ENCODE measurements at regions not wholly inside any gene's neighbourhood (a gene's known extent, or its start where the extent isn't known, plus 50 kb on each side); places are given as distances from the start of the nearest gene placed in this dataset.

DNA sequence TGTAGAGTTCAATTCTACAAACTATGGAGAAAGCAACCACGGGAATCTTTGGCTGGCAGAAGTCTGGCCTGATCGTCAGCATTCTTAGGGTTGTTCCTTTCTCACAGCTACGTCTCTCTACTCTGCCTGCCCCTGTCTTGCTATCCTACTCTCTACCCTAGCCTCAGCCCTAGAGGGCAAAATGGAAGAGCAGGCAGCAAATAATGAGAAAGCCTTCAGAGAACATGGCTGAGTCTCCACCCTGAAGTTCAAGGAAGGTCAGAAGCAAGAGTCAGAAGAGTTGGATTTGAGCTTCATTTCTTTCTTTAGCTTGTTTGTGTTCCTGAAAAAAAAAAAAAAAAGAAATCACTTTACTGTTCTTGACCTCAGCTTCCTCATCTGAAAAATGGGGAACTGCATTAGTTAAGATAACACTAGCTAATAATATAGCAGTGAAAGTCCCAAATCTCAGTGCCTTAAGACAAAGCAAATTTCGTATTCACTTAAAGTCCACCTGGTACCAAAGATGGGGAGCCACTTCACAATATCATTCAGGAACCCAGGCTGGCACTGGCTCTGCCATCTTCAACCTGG lies 50.2 kb upstream of the CCND2 start:
- DNase-seq (ENCODE audit: low read depth), result no peak

DNA sequence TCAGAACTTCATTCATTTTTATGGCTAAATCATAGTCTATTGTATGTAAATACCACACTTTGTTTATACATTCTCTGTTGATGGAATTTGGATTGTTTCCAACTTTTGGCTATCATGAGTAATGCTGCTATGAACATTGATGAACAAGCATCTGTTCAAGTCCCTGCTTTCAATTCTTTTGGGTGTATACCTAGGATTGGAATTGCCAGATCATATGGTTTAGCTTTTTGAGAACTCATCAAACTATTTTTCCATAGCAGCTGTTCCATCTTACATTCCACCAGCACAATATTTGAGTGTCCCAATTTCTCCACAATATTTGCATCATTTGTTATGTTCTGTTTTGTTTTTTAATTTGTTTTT lies 52.3 kb upstream of the CCND2 start:
- no peak for DNase-seq (ENCODE audit: low read depth)

DNA sequence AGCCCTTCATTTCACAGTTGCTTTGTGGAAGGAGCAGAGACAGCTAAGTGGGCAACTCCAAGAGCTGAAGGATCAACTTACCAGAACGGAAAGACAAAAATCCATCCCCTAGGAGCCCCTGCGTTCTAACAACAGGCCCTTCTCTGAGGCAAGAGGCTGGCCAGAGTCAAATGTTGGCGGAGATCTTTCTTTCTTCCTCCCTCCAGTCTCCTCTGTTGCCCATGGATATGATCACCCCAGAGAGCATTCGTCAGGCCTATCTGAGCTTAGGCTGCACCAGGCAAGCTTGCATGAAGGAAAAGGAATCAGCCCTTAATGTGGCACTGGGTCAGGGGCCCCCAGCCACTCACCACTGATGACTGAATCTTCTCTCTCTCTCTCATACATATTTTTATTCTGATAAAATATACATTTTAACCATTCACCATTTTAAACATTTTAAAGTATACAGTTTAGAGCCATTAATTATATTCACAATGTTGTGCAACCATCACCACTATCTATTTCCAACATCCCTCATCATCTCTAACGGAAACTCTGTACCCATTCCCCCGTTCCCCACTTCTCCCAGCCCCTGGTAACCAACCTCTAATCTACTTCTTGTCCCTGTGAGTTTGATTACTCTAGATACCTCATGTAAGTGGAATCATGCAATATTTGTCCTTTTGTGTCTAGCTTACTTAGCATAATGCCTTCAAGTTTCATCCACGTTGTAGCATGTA lies 52.9 kb upstream of the CCND2 start:
- no peak for DNase-seq (ENCODE audit: low read depth)

DNA sequence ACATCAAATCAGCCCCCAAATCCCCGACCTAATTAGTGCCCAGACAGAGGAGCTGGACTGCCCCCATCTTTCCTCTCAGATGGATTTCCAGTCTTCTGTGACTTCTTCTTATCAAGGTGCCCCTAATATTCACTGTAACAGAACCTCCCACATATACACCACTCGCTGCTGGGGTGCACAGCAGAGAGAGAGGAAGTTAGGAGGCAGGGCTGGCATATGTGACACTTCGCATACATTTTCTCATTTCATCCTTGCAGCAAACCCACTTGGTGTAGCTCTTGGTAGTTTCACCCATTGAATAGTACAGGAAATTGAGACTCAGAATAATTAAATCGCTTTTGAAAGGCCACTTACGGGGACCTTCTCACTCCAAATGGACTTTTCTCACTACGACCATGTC lies 56.5 kb upstream of the CCND2 start:
- no peak for DNase-seq (ENCODE audit: low read depth)

DNA sequence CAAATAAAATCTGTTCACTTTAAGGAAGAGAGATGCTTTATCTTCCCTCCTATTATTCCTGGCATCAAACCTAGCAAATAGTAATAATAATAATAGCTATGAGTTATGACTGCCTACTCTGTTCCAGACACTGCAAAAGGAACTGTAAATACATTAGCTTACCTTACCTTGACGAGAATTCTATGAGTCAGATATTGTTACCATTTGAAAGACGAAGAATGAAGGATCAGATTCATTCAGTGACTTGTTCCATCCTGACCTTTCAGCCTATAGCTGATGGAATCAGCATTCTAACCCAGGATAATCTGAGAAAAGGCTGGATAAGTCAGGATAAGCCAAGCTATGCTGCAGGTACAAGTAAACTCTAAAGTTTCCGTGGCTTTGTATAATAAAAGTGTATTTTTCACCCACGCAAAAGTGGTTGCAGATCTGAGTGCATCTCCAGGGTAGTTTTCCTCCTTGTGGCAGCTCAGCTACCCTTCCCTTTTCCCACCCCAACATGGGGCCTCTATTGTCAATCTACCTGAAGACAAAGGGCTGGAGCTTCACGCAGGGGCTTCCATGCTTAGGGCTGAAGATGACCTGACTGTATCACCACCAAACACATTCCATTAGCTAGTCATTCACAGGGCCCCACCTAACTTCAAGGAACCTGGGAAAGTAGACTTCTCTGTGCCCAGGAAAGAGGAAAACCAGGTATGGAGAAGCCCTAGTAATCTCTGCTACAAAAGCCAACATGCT lies 57.2 kb upstream of the CCND2 start:
- DNase-seq (ENCODE audit: low read depth), result no peak

DNA sequence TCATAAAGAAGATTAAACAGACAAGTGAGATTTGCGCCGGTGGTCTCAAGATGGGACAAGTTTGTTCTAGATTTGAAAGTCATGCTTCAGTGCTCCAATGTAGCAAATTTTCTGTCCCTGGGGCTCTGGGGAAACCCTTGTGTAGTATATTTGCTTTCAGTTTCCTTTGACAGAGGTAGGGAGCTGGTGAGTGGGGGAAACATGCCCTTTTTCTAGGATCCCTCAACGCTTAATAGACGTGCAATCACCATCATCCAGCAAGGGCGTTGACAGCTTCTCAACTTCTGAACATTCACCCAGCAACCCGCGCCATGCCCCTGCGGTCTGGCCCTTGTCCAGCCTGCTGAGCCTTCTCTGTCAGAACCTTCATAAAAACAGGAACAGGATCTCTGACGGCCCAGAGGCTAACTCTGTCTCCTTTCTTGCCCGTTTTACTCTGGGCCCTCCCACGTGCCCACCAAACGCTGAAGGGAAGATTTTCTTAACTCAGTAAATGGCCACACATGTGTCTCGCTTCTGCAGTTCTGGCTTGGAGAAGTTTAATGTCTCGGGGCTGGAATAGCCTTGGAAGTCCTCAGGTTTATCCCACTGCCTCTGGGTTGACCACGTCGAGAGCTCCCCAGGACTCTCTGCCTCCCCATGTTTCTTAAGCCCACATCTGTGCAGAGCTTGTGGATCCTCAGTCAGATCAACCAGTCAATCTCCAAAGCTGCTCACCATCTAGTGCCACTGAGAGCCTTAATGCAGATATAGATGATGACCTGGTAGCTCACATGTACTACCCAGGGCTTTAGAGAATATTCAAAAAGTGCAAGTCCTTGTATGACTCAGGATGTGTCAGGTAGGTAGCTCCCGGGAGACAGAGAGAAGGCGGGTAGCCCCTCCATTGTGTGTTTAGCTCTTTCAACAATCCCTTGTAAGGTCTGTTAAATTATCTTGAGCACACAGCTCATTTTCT lies 58.1 kb upstream of the CCND2 start:
- no peak for DNase-seq (ENCODE audit: low read depth)

DNA sequence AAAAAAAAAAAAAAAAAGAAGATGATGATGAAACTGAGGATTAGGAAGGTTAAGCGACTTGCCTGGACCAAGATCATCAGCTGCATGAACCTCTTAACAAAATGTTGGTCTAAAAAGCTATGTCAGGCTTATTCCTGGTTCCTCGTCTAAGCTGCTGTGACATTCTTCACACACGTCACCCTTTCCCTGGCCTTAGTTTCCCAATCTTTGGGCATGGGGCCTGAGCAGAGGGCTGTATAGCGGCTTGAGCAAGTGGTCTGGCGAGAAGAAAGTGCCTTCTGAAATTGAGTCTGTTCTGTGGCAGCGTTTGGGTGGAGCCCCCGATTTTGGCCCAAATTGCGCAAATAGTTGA lies 58.7 kb upstream of the CCND2 start:
- DNase-seq (ENCODE audit: low read depth), result no peak

DNA sequence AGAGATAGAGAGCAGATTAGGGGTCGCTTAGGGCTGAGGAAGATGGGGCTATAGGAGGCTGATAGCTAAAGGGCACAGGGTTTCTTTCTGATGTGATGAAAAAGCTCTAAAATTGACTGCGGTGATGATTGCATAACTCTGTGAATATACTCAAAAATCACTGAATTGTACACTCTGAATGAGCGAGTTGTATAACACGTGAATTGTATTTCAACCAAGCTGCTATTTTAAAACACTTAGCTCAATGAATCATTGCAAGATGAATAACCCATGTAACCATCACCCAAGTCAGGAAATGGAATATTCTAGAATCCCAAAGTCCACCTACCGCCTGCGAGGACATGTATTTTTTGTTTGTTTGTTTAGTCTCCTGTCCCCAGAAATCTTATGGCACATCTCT lies 60.1 kb upstream of the CCND2 start:
- no peak for DNase-seq (ENCODE audit: low read depth)

DNA sequence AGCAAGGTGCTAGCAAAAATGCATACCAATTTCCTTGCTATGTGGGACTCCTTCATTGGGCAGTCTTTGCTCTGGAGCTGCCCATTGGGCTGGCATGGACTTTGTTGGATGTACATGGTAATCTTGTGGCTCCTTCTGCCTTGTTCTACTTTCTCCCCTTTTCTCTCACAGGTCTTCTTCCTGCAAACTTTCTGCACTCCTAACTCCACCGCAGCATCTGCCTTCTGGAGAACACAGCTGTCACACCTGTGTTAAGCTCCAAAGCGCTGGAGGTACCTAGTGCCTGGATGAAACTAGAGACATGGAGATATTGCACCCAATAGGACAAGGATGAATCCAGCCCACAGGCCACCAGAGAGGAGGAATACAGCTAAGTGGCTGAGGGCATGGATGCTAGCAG lies 60.7 kb upstream of the CCND2 start:
- no peak for DNase-seq (ENCODE audit: low read depth)

DNA sequence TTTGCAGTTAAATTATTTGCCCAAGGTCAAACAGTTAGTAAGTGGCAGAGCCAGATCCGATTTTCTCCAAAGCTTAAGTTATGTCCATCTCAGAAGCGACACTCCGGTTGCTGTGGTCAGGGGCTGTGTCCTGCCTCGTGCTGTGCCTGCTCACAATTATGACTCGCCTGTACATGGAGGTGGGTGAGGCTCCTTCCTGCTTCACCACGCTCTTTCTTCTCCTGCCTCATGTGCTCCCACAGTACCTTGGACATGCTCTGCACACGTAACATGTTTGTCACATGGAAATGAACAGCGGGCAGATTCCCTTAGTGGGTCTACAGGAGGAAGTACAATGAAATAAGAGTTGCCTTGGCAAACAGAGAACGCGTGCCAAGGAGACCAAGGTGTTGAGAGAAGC lies 62.2 kb upstream of the CCND2 start:
- DNase-seq (ENCODE audit: low read depth), result no peak

DNA sequence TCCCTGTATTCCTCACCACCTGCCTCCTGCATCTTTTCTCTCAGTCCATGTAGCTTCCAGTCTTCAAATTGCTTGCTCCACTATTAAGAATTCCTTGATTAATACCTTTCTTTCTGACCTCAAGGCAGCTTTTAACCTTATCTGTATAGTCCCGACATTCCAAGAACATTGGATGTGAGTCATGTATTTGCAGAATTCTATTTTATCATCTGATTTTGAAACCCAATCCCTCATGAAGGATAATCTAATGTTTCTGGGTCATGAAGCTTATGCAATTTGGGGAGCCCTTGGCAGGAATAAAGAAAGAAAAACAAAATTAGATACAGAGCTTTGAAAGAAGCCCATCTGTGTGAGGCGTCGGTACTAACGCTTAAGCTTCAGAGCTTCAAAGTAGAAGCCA lies 63.4 kb upstream of the CCND2 start:
- no peak for DNase-seq (ENCODE audit: low read depth)

DNA sequence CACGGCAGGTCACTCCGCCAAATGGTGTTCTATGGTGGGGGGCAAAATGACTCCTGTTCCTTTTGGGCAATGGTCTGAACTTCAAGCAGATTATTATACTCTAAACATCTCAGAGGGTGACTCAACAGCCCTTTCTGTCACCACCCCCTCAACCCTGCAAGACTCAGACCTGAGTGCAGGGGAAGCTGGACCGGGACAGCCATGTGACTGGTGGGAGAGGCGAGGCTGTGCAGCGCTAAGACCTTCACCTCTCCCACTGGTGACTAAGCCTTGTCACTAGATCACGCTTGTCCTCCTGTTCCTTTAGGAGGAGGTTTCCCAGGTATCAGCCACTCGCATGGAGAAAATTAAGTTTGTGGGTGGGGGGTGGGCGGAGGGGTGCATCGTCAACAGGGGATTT lies 67.1 kb upstream of the CCND2 start:
- DNase-seq (ENCODE audit: low read depth), result no peak

DNA sequence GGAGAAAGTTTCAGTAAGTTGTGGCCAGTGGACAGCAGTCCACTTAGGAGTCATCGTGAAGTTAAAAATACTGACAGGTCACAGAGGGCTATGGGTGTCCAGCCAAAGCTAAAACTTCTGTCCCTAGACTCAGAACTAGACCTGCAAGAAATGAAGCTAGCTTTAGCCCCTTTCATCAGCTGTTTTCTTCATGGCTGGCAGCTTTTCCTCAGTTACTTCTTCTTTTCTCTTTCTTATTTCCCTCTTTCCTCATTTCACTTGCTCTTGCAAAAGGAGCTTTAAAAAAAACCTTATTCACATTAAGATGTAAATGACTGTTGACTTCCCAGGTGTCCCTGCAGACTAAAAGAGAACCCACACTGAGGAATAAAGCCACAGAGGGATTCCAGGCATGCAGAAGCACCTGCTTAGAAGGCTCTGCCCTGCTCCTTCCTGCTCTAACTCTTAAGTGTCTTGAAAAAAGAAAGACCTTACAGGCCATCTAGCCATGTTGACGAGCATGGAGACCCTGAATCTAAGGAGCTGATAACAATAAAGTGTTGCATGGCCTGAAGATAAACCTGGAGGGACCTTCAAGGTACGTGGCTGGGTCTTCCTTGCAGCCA lies 69.7 kb upstream of the CCND2 start:
- DNase-seq (ENCODE audit: low read depth), result no peak

DNA sequence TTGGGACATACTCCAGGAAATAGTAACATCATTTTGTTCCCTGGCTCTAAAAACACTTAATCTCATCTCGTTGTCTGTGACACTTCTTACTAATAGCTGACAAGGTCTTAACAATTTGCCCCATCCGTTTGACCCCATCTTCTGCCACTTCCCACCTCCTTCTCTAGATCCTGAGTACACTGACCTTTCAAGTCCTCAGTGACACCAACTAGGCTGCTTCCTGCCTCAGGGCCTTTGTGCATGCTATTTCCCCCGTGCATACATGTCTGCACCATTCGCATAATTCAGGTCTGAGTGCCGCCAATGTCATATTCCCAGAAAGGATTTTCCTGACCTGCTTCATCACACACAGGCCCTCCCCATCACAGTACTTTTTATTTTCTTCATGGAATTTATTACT lies 70.6 kb upstream of the CCND2 start:
- DNase-seq (ENCODE audit: low read depth), result no peak

DNA sequence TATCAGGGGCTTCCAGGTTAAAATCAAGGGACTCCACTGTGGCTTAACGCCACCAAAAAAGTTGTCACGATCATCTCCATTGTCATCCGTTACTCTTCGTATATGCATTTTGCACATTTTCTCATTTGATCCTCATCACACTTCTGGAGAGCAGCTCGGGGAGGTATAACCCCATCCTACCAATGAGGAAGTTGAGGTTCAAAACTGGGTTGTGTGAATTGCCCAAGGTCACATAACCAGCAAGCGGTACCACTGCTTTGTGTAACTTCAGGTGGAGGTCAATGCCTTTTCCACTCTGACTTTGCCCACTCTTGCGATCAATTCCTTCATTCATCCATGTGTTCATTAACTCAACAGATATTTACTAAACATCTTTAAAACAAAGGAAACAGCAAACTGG lies 71.1 kb upstream of the CCND2 start:
- DNase-seq (ENCODE audit: low read depth), result no peak

DNA sequence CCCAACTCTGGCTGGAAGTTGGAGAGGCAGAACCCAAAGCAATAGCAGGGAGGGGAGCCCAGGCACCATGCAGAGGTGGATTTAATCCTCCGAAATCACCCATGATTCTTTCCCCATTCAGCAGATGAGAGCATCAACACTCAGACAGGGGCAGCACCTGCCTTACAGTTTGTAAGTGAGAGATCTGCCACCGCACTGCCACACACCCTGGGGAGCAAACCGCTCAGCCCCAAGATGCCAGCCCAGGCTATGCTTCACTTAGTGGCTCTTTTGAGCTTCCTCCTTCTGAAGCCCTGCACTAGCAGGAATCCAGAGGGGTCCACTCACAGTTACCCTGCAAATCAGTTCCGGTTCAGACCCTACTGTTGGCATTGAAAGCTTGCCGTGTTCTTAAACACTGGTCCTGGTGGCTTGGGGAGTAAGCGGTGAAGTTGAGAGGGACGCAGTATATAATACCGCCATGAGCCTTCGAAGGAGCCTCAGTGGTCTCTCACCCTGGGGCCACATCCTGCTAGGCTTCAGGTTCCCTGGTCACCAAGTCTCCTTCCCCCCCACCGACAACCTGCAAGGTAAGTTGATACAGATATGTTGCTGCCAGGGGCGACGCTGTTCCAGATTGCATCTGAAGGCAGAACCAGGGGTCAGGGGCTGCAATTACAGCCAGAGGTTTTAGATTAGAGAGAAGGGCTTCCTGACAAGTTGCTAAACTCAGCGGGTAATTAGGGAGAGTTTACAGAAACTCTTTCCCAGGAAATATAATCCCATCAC lies 72.0 kb upstream of the CCND2 start:
- DNase-seq (ENCODE audit: low read depth), result no peak

DNA sequence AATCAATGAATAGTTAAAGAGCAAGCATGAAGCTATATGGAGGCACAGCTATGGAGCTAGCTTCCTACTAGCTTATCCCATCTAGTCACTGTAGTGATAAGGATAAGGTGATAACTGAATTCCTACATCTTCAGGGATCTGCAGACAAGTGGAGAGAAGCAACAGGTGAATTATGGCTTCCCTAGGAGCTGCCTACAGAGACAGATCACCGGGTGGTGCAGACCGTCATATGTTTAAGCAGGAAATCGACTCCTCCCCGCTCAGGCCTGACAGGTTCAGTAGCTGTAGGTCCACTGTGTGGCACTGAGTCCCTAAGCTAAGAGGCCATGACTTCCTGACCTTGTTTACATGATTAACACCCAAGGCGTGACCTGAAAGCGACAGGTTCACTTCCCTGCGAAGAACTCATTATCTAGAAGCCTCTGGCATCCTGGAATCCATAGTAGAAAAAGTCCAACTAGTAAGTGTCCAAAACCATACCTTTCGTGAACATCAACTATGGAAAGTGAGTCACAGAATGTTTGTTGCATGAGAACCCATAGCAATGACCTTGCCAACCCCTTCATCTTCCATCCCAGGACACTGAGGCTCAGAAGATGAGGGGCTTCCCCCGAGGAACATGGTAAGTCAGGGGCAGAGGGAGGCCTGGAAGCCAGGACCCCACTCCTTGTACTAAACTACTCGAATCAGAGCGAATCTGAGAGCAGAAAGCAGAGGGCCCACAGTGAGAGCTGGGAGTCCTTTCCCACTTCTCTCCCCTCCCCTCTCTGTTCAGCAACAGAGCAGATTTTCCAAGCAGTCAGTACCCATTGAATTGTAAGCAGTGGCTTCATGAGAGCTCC lies 75.4 kb upstream of the CCND2 start:
- no peak for DNase-seq (ENCODE audit: low read depth)

DNA sequence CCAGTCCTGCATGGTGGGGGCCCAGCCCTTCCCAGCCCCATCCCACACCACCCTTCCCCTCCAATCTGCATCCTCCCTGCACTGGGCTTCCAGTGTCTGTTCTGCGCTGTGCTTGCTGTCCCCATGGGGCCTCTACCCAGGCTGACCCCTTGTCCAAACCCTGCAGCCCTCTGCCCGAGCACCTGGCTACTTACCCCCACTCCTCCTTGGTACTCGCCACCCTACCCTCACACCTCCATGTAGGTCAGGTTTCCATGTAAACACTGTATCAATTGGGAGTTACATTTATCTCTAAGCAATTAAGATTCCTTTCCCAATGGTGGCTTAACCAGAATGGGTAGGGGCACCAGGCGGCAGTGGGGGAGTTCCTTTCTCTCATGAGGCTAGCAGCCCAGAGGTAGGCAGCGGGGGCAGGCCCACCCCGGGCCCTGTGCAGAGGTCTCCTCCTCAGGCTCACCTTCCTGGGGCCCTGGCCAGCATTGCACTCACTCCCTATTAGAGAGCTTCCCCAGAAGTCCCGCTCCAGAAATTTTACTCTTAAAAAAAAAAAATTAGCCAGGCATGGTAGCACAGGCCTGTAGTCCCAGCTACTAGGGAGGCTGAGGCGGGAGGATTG lies 76.6 kb upstream of the CCND2 start:
- DNase-seq (ENCODE audit: low read depth), result no peak

DNA sequence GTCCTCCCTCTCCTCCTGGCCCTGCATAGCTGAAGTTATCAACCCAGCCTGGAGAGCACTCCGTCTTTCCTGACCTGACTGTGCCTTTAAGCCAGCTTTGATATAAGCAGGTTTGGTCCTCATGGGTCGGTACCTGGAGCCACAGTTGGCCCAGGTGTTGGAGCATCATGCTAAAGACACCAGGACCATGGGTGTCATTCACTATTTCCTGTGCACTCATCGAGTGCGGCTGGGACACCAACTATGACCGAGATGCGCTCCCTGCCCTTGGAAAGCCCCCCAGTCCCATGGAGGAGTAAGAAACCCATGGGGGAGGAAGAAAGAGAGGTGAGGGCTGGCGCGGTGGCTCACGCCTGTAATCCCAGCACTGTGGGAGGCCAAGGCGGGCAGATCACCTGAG lies 78.9 kb upstream of the CCND2 start:
- no peak for DNase-seq (ENCODE audit: low read depth)

All from myocyte (in vitro differentiated cells).